Middle frontal gyrus (tissue), 1 donor: ENCODE measurements at regions not wholly inside any gene's neighbourhood (a gene's known extent, or its start where the extent isn't known, plus 50 kb on each side); places are given as distances from the start of the nearest gene placed in this dataset.

Source experiments
- DNase-seq: peaks from one replicate; pipeline ENCODE4 v3.0.0-alpha.2; 2015; ENCODE audit warnings: low spot score; ENCODE audit errors: extremely low spot score

GRCh38 chr7:155178096-155178495, 108.0 kb downstream of the HTR5A start:
- DNase-seq = no peak

DNA sequence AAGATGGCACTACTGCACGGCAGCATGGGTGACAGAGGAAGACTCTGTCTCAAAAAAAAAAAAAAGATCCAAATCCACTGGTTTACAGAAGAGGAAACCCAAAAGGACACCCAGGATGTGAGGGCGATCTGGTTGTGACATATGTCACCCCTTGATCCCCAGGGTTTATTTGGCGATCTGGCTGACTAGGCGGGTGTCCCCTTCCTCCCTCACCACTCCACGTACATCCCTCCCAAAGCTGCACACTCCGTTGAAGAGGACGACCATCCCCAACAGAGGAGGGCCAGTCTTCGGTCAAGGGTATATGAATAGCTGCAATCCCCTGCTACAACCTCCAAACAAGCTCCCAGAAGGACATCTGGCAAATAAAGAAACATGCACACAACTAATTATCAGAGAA, 111.6 kb downstream of the HTR5A start:
- no peak for DNase-seq

- no peak for DNase-seq
Measured at GRCh38 chr7:155182406-155182970, 112.4 kb downstream of the HTR5A start.

GRCh38 chr7:155183655-155184054, 113.5 kb downstream of the HTR5A start:
- no peak for DNase-seq

DNA sequence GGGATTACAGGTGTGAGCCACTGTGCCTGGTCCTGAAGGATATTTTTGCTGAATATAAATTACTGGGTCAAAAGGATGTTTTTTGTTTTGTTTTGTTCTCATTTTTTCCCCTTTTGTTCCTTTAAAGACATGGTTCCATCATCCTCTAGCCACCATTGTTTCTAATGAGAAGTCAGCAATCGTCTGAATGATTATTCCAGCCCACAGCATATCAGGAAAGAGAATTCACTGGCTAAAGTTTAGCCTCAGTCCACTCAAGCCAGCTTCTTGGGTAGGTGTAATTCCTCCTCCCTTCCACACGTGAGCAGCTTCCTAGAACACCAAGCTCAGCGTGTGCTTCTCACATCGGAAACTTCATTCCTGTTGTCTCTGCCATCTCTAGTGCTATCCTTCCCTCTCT, 112.8 kb upstream of the INSIG1 start:
- no peak for DNase-seq

GRCh38 chr7:155187061-155187785, 110.5 kb upstream of the INSIG1 start:
- no peak for DNase-seq

DNA sequence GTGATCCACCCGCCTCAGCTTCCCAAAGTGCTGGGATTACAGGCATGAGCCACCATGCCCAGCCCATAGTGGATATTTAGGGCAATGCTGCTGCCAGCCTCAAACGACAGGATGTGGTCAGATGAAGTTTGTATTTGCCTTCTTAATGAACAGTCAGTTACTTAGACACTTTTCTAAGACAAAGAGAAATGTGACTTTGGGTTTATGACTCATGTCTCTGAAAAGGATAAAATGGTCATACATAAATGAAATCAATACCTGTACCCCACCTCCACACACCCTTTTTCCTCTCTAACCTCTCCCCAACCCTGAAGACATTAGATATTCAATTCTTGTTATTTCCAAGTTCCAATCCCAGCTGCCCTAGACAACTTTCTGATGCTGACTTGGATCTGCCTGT, 109.3 kb upstream of the INSIG1 start:
- no peak for DNase-seq

GRCh38 chr7:155188821-155189581, 108.7 kb upstream of the INSIG1 start:
- no peak for DNase-seq

DNA sequence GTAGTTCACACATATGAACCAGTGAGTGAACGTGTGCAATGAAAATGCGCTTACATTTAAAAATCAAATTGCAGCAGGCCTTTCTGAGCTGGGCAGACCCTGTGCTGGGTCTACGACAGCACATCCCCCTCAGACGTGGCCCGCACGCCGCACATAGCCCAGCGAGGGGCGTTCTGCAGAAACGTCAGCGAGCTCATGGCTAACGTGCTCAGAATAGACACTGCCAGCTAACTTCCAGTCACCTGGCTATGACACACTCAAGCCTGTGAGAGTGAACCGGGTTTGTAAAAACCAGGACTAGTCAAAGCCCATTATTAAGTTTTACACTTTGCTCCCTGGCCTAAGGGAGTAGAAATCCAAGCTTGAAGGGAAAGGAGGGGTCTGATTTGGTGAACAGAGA, 108.1 kb upstream of the INSIG1 start:
- DNase-seq = no peak

GRCh38 chr7:155190688-155191087, 107.0 kb upstream of the INSIG1 start:
- no peak for DNase-seq

GRCh38 chr7:155191137-155191536, 106.5 kb upstream of the INSIG1 start:
- no peak for DNase-seq

GRCh38 chr7:155191901-155192478, 105.7 kb upstream of the INSIG1 start:
- DNase-seq = no peak

DNA sequence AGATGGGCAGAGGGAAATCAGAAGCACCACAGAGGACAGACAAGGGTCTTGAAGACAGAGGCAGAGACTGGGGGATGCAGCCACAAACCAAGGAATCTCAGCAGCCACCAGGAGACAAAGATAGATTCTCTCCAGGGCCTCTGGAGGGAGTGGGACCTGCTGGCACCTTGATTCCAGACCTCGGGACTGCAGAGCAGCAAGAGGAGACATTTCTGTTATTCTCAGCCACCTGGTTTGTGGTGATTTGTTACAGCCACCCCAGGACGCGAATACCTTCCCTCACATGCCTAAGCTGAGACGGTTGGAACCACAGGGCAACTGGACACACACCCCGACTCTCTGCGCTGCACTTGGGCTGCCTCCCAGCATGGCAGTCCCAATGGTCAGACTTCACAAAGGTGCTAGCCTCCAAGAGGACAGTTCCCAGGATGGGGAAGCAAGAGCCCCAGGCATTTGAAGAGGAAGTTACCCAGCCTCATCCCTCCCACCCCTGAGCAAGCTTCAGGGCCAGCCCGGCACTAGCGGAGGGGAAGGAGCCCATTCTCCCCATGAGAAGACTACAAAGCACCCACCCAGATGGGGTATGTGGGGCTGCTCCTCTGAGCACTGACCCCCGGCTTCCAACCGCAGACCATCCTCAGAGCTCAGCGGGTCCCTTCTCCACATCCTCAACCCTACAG, 104.6 kb upstream of the INSIG1 start:
- DNase-seq = no peak

DNA sequence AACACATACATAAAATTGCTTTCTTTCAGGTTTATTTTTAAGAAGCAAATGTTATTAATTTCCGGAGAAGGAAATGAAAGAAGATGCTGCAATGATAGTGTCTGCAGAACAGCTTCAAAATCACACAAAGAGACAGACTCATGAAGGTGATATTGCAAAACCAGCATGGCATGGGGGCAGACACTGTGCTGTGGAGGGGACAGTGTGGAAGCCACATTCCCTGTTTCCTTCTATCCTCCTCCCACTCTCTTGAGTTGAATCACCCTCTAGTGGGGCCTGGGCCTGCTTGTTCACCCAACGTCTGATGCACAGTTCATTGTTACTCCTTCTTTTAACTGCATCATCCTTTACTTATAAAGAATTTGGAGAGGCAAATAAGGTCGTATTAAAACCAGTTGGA, 104.0 kb upstream of the INSIG1 start:
- DNase-seq = no peak

GRCh38 chr7:155194382-155195140, 103.1 kb upstream of the INSIG1 start:
- no peak for DNase-seq

- DNase-seq = no peak
Measured at GRCh38 chr7:155195939-155196523, 101.6 kb upstream of the INSIG1 start.

- DNase-seq = no peak
Measured at GRCh38 chr7:155198196-155198892, 99.3 kb upstream of the INSIG1 start.

GRCh38 chr7:155198901-155199845, 98.5 kb upstream of the INSIG1 start:
- no peak for DNase-seq
